HG03025 (cell line): ENCODE measurements at regions not wholly inside any gene's neighbourhood (a gene's known extent, or its start where the extent isn't known, plus 50 kb on each side); places are given as distances from the start of the nearest gene placed in this dataset.

Source experiments
- ATAC-seq: cut with Tn5 transposase; IDR thresholded peaks from one replicate; pipeline ENCODE4 v1.9.1; 2021; ENCODE audit warnings: mild to moderate bottlenecking, moderate library complexity; ENCODE audit not compliant: unreplicated experiment, low FRiP score

- ATAC-seq = no peak
Measured at GRCh38 chr10:10579709-10580108, 438.0 kb upstream of the CELF2 start.

- no peak for ATAC-seq
Measured at GRCh38 chr10:10584161-10584560, 433.5 kb upstream of the CELF2 start.

GRCh38 chr10:10587744-10588393, 429.8 kb upstream of the CELF2 start:
- ATAC-seq = no peak

GRCh38 chr10:10589540-10590303, 427.9 kb upstream of the CELF2 start:
- ATAC-seq = no peak

GRCh38 chr10:10591715-10592341, 425.8 kb upstream of the CELF2 start:
- ATAC-seq = no peak

GRCh38 chr10:10596256-10596655, 421.4 kb upstream of the CELF2 start:
- no peak for ATAC-seq

- peak; percentile 57 for ATAC-seq
Measured at GRCh38 chr10:10598297-10598696, 419.4 kb upstream of the CELF2 start.

GRCh38 chr10:10600004-10600403, 417.7 kb upstream of the CELF2 start:
- no peak for ATAC-seq

- no peak for ATAC-seq
Measured at GRCh38 chr10:10605551-10606081, 412.1 kb upstream of the CELF2 start.

- ATAC-seq = no peak
Measured at GRCh38 chr10:10609379-10609955, 408.2 kb upstream of the CELF2 start.

- no peak for ATAC-seq
Measured at GRCh38 chr10:10610171-10610570, 407.5 kb upstream of the CELF2 start.

GRCh38 chr10:10612151-10612550, 405.5 kb upstream of the CELF2 start:
- ATAC-seq = no peak

- no peak for ATAC-seq
Measured at GRCh38 chr10:10613656-10614244, 403.9 kb upstream of the CELF2 start.

GRCh38 chr10:10617686-10618085, 400.0 kb upstream of the CELF2 start:
- ATAC-seq = no peak

- ATAC-seq = no peak
Measured at GRCh38 chr10:10618139-10618538, 399.5 kb upstream of the CELF2 start.

GRCh38 chr10:10623958-10624566, 393.6 kb upstream of the CELF2 start:
- no peak for ATAC-seq

GRCh38 chr10:10624567-10624962, 393.1 kb upstream of the CELF2 start:
- ATAC-seq = no peak

GRCh38 chr10:10625491-10625890, 392.2 kb upstream of the CELF2 start:
- ATAC-seq = no peak

- no peak for ATAC-seq
Measured at GRCh38 chr10:10626734-10627133, 390.9 kb upstream of the CELF2 start.

- no peak for ATAC-seq
Measured at GRCh38 chr10:10627414-10627813, 390.3 kb upstream of the CELF2 start.
